Spleen (tissue), 11 donors: ENCODE measurements at regions not wholly inside any gene's neighbourhood (a gene's known extent, or its start where the extent isn't known, plus 50 kb on each side); places are given as distances from the start of the nearest gene placed in this dataset.
"Not testable (repeated sequence)": the region's sequence is repeated elsewhere in the genome, so short reads cannot be mapped to it uniquely, and the experiment has no call there.

Experiments
- DNase-seq: peaks from one replicate; pipeline ENCODE4 v3.0.0-alpha.2; 2020
- H3K27ac ChIP-seq, 8 donors: fragments of 200-600 bp; sonication (generic) in 7 of 8; 1 replicate in 4 of 8; 2 replicates in 4 of 8; pipeline versions ENCODE4 v1.5.0 to v1.8.0; 2016 to 2021; ENCODE audit warnings: inconsistent platforms in 4 of 8, mild to moderate bottlenecking in 4 of 8, moderate library complexity in 1 of 8
- H3K27me3 ChIP-seq, 7 donors: fragments of 200-600 bp; sonication (generic) in 6 of 7; replicated peaks in 1 of 7; 1 replicate in 4 of 7; 2 replicates in 3 of 7; pipeline versions ENCODE4 v1.5.0 to v1.8.0; 2016 to 2021; ENCODE audit warnings: inconsistent platforms in 3 of 7, mild to moderate bottlenecking in 1 of 7
- H3K36me3 ChIP-seq, 6 donors: fragments of 200-600 bp; sonication (generic) in 5 of 6; 1 replicate in 4 of 6; 2 replicates in 2 of 6; pipeline versions ENCODE4 v1.5.0 to v1.8.0; 2016 to 2021; ENCODE audit warnings: inconsistent platforms in 2 of 6
- H3K4me1 ChIP-seq, 6 donors: fragments of 200-600 bp; sonication (generic) in 5 of 6; 1 replicate in 3 of 6; 2 replicates in 3 of 6; pipeline versions ENCODE4 v1.5.0 to v1.8.0; 2016 to 2021; ENCODE audit warnings: inconsistent platforms in 3 of 6
- H3K4me3 ChIP-seq, 8 donors: fragments of 200-600 bp; sonication (generic) in 7 of 8; 1 replicate in 4 of 8; 2 replicates in 4 of 8; pipeline versions ENCODE4 v1.5.0 to v1.8.0; 2016 to 2021; ENCODE audit warnings: inconsistent platforms in 4 of 8, mild to moderate bottlenecking in 4 of 8, moderate library complexity in 2 of 8
- H3K9me3 ChIP-seq, 8 donors: fragments of 200-600 bp; sonication (generic) in 7 of 8; 1 replicate in 4 of 8; 2 replicates in 4 of 8; pipeline versions ENCODE4 v1.5.0 to v1.8.0; 2016 to 2021; ENCODE audit warnings: inconsistent platforms in 4 of 8
- POLR2A ChIP-seq, 3 donors: fragments of 450-650 bp; IDR thresholded peaks; one replicate each; pipeline ENCODE4 v1.5.1; 2017; ENCODE audit warnings: antibody characterized with exemption in 3 of 3, mild to moderate bottlenecking in 1 of 3
- POLR2AphosphoS5 ChIP-seq, 3 donors: sonication (generic); formaldehyde crosslinking; IDR thresholded peaks; one replicate each; pipeline ENCODE4 v1.5.1; 2017; ENCODE audit warnings: antibody characterized with exemption in 3 of 3
- WGBS, 5 donors: extraction: QIAGEN DNeasy Blood & Tissue Kit in 3 of 5; methylation state at CpG; one replicate each; pipeline versions ENCODE4 v1.1.5 to v1.1.7; 2013 to 2018; 5-methylcytosine and 5-hydroxymethylcytosine counted together
- intact Hi-C: fragments of 100-400 bp; cut with DNase I; formaldehyde crosslinking; loops from one replicate; pipeline ENCODE4 v1.15.0; 2023; ENCODE audit warnings: low total_unique reads
- TF ChIP-seq, protein P1 (sequence below), 11 experiments: fragments of 200-600 bp in 7 of 11; fragments of 450-650 bp in 4 of 11; sonication (generic) in 4 of 11; IDR thresholded peaks in 8 of 11; conservative IDR thresholded peaks in 3 of 11; 1 replicate in 7 of 11; 2 replicates in 4 of 11; pipeline versions ENCODE4 v1.4.0 to v1.8.0; 2016 to 2021; ENCODE audit warnings: antibody characterized with exemption in 11 of 11, inconsistent platforms in 4 of 11, mild to moderate bottlenecking in 1 of 11
- donor health status: healthy with polysubstance abuse.
- donor health status: DM: no; HTN: no; CAD: no; lungs with moderate emphysema.
- donor health status: DM: no; HTN: no; CAD: no.
- donor health status: Bipolar disorder and iron deficiency.
- donor health status: healthy.
- donor health status: DM: no; HTN: no; CAD: no.
- donor health status: DM: yes; HTN: yes; CAD: no.

- 64 to 81% (median 70%) methylated on average over 2 of the region's 2 CpGs for WGBS, 5 donors
- Histone ChIP-seq H3K9me3 (no peaks in the 10 kb centered on the region), H3K4me3 (no peak overlapping the region), H3K4me1 (peaks cover 0 to 11% (median 0%) of the 10 kb centered on the region in 6 donors), H3K27me3 (peaks cover 0 to 21% (median 0%) of the 10 kb centered on the region in 7 donors), H3K27ac (no peak overlapping the region), H3K36me3 (no peaks in the 10 kb centered on the region)
- intact Hi-C loops, result no loop called here
- TF ChIP-seq POLR2A (IDR thresholded peaks at IDR 0.05) (no peak), POLR2AphosphoS5 (IDR thresholded peaks at IDR 0.05) (no peak)
- TF ChIP-seq, protein P1, sequence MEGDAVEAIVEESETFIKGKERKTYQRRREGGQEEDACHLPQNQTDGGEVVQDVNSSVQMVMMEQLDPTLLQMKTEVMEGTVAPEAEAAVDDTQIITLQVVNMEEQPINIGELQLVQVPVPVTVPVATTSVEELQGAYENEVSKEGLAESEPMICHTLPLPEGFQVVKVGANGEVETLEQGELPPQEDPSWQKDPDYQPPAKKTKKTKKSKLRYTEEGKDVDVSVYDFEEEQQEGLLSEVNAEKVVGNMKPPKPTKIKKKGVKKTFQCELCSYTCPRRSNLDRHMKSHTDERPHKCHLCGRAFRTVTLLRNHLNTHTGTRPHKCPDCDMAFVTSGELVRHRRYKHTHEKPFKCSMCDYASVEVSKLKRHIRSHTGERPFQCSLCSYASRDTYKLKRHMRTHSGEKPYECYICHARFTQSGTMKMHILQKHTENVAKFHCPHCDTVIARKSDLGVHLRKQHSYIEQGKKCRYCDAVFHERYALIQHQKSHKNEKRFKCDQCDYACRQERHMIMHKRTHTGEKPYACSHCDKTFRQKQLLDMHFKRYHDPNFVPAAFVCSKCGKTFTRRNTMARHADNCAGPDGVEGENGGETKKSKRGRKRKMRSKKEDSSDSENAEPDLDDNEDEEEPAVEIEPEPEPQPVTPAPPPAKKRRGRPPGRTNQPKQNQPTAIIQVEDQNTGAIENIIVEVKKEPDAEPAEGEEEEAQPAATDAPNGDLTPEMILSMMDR (IDR thresholded peaks at IDR 0.05 in 8 of 11, conservative IDR thresholded peaks at IDR 0.05 in 3 of 11), result no peak
- no peak for DNase-seq
These were observed 1094.0 kb downstream of the TMEM121 start for GRCh38 chr14:106620368-106620767.

DNA sequence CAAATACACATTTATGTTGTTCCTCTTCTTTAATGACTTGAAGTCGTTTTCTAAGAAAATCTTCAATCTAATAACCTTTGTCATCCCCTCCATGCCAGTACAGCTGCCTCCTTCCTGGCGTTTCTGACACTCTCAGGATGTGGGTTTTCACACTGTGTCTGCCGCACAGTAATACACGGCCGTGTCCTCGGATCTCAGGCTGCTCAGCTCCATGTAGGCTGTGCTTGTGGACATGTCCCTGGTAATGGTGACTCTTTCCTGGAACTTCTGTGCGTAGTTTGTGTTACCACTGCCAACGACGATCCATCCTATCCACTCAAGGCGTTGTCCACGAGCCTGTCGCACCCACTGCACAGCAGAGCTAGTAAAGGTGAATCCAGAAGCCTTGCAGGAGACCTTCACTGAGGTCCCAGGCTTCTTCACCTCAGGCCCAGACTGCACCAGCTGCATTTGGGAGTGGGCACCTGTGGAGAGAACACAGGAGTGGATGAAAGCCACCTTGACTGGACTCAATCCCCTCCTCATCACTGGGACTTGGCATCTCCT, 1095.9 kb downstream of the TMEM121 start:
- intact Hi-C loops, result no loop called here
- peaks cover 0 to 21% (median 0%) of the 10 kb centered on the region in 7 donors for H3K27me3 ChIP-seq
- TF ChIP-seq POLR2AphosphoS5 (IDR thresholded peaks at IDR 0.05), result no peak
- TF ChIP-seq, protein P1 (IDR thresholded peaks at IDR 0.05 in 8 of 11, conservative IDR thresholded peaks at IDR 0.05 in 3 of 11), result no peak
- no peak overlapping the region for H3K27ac ChIP-seq
- 32 to 58% (median 38%) methylated on average over 12 of the region's 12 CpGs for WGBS, 5 donors
- H3K36me3 ChIP-seq, result no peaks in the 10 kb centered on the region
- H3K9me3 ChIP-seq, result no peaks in the 10 kb centered on the region
- no peak overlapping the region for H3K4me3 ChIP-seq
- H3K4me1 ChIP-seq, result peaks cover 0 to 20% (median 2%) of the 10 kb centered on the region in 6 donors
- DNase-seq, result no peak

DNA sequence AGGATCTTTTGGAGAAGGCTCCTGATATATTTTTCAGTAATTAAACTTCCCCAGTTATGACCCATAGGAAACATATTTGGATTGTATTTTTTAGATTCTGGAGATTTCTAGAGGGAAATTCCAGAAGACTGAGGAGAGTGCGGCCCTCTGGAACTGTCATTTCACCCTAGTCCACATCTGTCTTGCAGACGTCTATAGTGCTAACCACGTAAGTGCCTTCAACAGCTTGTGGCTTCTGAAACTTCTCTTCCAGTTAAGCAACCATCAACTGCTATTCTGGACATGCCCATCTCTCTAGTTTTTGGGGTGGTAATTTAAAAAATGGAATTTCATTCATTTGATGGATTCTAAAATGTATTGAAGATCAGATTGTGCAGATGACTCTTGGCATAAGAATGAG, 1098.8 kb downstream of the TMEM121 start:
- TF ChIP-seq POLR2A (IDR thresholded peaks at IDR 0.05) (no peak), POLR2AphosphoS5 (IDR thresholded peaks at IDR 0.05) (no peak)
- TF ChIP-seq, protein P1 (IDR thresholded peaks at IDR 0.05 in 8 of 11, conservative IDR thresholded peaks at IDR 0.05 in 3 of 11), result no peak
- no peaks in the 10 kb centered on the region for H3K9me3 ChIP-seq
- intact Hi-C loops, result no loop called here
- H3K4me1 ChIP-seq, result peaks cover 0 to 23% (median 2%) of the 10 kb centered on the region in 6 donors
- no peak overlapping the region for H3K4me3 ChIP-seq
- no peaks in the 10 kb centered on the region for H3K36me3 ChIP-seq
- no peak for DNase-seq
- H3K27me3 ChIP-seq, result peaks cover 0 to 18% (median 0%) of the 10 kb centered on the region in 7 donors
- WGBS, 5 donors, result 32 to 51% (median 45%) methylated on average over 3 of the region's 3 CpGs
- peak overlapping the region in 4 of 8 donors; percentile 25 to 54 (median 42) for H3K27ac ChIP-seq

DNA sequence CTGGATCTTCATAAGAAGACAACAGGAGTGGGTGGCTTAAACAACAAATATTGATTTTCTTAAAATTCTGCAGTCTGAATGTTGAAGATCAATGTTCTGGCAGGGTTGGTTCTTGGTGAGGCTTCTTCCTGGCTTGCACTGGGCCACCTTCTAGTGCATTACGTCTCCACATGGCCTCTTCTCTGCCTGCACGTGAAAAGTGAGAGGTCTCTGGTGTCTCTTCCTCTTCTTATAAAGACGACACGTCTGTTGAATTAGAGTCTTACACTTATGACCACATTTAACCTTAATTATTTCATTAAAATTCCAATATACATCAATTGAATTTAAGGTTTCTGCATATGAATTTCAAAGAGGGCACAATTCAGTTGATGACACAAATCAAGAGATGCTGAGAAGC, 1100.1 kb downstream of the TMEM121 start:
- Histone ChIP-seq H3K27me3 (peaks cover 0 to 31% (median 0%) of the 10 kb centered on the region in 7 donors), H3K4me1 (peaks cover 0 to 23% (median 2%) of the 10 kb centered on the region in 6 donors), H3K27ac (peak overlapping the region in 1 of 8 donors; percentile 54)
- 19 to 41% (median 32%) methylated on average over 4 of the region's 4 CpGs for WGBS, 5 donors
- DNase-seq, H3K36me3 ChIP-seq, H3K9me3 ChIP-seq, H3K4me3 ChIP-seq, intact Hi-C loops: not testable (repeated sequence)
